Esophagus (tissue), 2 donors: ENCODE measurements at regions not wholly inside any gene's neighbourhood (a gene's known extent, or its start where the extent isn't known, plus 50 kb on each side); places are given as distances from the start of the nearest gene placed in this dataset.
"Not testable (repeated sequence)": the region's sequence is repeated elsewhere in the genome, so short reads cannot be mapped to it uniquely, and the experiment has no call there.

Experiments used
- H3K27ac ChIP-seq, 2 donors: one replicate each; pipeline ENCODE4 v1.5.1; 2013; ENCODE audit warnings: low read depth in 2 of 2, mild to moderate bottlenecking in 2 of 2, inconsistent platforms in 1 of 2, low read length in 1 of 2, moderate library complexity in 1 of 2
- H3K27me3 ChIP-seq, 2 donors: one replicate each; pipeline ENCODE4 v1.6.1; 2013; ENCODE audit warnings: low read length in 2 of 2, control low read depth in 1 of 2, mild to moderate bottlenecking in 1 of 2; ENCODE audit not compliant: insufficient read depth in 2 of 2, control insufficient read depth in 1 of 2
- H3K36me3 ChIP-seq, 2 donors: one replicate each; pipeline ENCODE4 v1.6.1; 2013; ENCODE audit warnings: low read length in 1 of 2; ENCODE audit not compliant: control insufficient read depth in 2 of 2, insufficient read depth in 2 of 2
- H3K4me1 ChIP-seq, 2 donors: one replicate each; pipeline ENCODE4 v1.6.1; 2013; ENCODE audit warnings: low read length in 1 of 2; ENCODE audit not compliant: control insufficient read depth in 2 of 2, insufficient read depth in 2 of 2
- H3K4me3 ChIP-seq, 2 donors: one replicate each; pipeline ENCODE4 v1.5.1; 2013; ENCODE audit warnings: low read length in 2 of 2, mild to moderate bottlenecking in 2 of 2, low read depth in 1 of 2, moderate library complexity in 1 of 2
- H3K9me3 ChIP-seq, 2 donors: one replicate each; pipeline ENCODE4 v1.6.1; 2013; ENCODE audit warnings: mild to moderate bottlenecking in 2 of 2, low read depth in 1 of 2, low read length in 1 of 2, moderate library complexity in 1 of 2; ENCODE audit not compliant: control insufficient read depth in 2 of 2, insufficient read depth in 1 of 2
- WGBS, 2 donors: extraction: QIAGEN DNeasy Blood & Tissue Kit; methylation state at CpG; one replicate each; pipeline ENCODE4 v1.1.7; 2013; 5-methylcytosine and 5-hydroxymethylcytosine counted together
- donor health status: healthy with polysubstance abuse.
- donor health status: Bipolar disorder and iron deficiency.

DNA sequence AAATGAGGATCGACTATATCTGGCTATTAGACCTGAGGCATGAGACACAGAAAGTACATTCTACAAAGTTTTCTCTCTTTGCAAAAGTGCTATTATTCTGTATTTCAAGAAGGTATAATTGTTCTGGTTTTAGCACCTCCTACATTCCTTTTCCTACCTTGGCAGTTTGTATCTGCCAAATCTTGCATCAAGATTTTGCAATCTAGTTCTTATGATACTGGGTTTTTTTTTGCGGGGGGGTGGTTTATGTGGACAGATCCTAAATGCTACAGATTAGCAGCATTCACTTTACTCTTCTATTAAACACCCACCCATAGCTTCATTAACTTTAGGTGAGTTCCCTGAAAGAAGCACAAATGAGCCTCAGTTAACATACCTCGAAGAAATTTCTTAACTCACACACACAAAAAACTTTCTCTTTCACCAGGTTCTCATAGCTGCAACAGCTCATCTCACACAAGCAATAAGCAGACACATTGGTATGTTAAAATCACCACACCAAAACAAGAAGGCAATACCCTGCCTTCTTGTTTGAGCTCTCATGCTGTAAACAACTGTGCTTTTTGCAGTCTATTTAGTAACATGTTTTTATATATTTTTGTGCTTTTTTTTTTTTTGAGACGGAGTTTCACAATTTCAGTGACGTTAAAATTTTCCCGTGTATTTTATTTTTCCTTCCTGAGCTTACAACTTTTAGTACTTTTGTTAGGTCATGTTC is 73.0 kb upstream of the VGLL4 start:
- Histone ChIP-seq H3K4me1 (peaks cover 0 to 9% of the 10 kb centered on the region in 2 donors), H3K27me3 (no peaks in the 10 kb centered on the region), H3K27ac (peak overlapping the region in 1 of 2 donors; percentile 61), H3K9me3 (no peaks in the 10 kb centered on the region), H3K4me3 (no peak overlapping the region), H3K36me3 (no peaks in the 10 kb centered on the region)
- WGBS, 2 donors, result 35 to 38% methylated on average over 6 of the region's 6 CpGs

- Histone ChIP-seq H3K4me1 (peaks cover 0 to 9% of the 10 kb centered on the region in 2 donors), H3K4me3 (no peak overlapping the region), H3K27ac (peak overlapping the region; percentile 34 to 85), H3K27me3 (no peaks in the 10 kb centered on the region), H3K9me3 (no peaks in the 10 kb centered on the region), H3K36me3 (no peaks in the 10 kb centered on the region)
- 46 to 62% methylated on average over 6 of the region's 6 CpGs for WGBS, 2 donors
Measured at GRCh38 chr3:11713171-11713570, 69.5 kb upstream of the VGLL4 start.

DNA sequence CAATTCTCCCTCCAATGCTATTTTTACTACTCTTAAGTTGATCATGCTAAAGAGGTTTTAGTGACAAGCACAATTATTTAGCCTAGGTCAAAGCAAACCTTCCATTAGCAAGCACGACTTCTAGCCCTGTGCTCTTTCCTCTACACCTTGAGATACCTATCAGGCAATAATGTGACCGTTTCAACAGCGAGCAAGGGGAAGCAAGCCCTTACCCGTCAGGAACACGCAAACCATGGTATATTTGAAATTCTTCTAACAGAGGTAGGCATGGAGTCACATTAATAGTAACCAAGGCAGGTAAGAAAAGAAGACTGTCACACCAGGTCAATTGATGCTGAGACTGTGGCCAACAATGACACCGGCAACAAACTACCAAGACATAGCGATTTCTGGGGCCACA is 68.9 kb upstream of the VGLL4 start:
- Histone ChIP-seq H3K4me3 (no peak overlapping the region), H3K4me1 (peaks cover 0 to 9% of the 10 kb centered on the region in 2 donors), H3K27ac (peak overlapping the region; percentile 34 to 85), H3K36me3 (no peaks in the 10 kb centered on the region), H3K27me3 (no peaks in the 10 kb centered on the region), H3K9me3 (no peaks in the 10 kb centered on the region)
- WGBS, 2 donors, result 60 to 65% methylated on average over 7 of the region's 7 CpGs

GRCh38 chr3:11711876-11712275 is 68.2 kb upstream of the VGLL4 start:
- WGBS, 2 donors, result 50 to 64% methylated on average over 5 of the region's 5 CpGs
- Histone ChIP-seq H3K4me3 (no peak overlapping the region), H3K4me1 (peaks cover 0 to 9% of the 10 kb centered on the region in 2 donors), H3K27ac (no peak overlapping the region), H3K27me3 (no peaks in the 10 kb centered on the region), H3K9me3 (no peaks in the 10 kb centered on the region), H3K36me3 (no peaks in the 10 kb centered on the region)

GRCh38 chr3:11709782-11710181 is 66.1 kb upstream of the VGLL4 start:
- Histone ChIP-seq H3K9me3 (no peaks in the 10 kb centered on the region), H3K36me3 (no peaks in the 10 kb centered on the region), H3K4me3 (no peak overlapping the region), H3K27me3 (no peaks in the 10 kb centered on the region), H3K27ac (no peak overlapping the region), H3K4me1 (peaks cover 2 to 9% of the 10 kb centered on the region in 2 donors)
- 97 to 98% methylated on average over 3 of the region's 3 CpGs for WGBS, 2 donors

GRCh38 chr3:11707084-11707483 is 63.4 kb upstream of the VGLL4 start:
- H3K27ac ChIP-seq, H3K4me1 ChIP-seq, H3K9me3 ChIP-seq, H3K27me3 ChIP-seq, H3K36me3 ChIP-seq, H3K4me3 ChIP-seq: not testable (repeated sequence)
- 75 to 94% methylated on average over 2 of the region's 2 CpGs for WGBS, 2 donors

- Histone ChIP-seq H3K4me3 (no peak overlapping the region), H3K36me3 (no peaks in the 10 kb centered on the region), H3K27ac (no peak overlapping the region), H3K9me3 (no peaks in the 10 kb centered on the region), H3K27me3 (no peaks in the 10 kb centered on the region), H3K4me1 (peaks cover 0 to 2% of the 10 kb centered on the region in 2 donors)
- WGBS, 2 donors, result 84 to 85% methylated on average over 5 of the region's 5 CpGs
Measured at GRCh38 chr3:11706604-11707003, 62.9 kb upstream of the VGLL4 start.

DNA sequence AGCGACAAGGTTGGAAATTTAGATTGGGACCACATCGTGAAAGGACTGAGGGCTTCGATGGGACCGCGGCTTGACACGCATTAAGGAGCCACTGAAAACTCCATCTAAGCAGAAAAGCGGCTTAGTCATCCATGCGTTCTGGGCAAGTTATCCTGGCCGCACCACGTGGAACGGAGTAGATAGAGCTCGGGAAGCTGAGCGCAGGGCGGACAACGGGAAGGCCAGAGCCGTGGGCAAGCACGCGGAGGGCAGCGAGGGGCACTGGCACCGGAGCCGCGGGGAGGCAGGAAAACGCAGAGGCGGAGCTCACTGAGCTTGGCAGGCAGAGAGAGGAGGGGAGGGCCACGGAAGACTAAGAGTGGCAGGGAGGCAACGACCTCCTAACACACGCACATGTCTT is 61.3 kb upstream of the VGLL4 start:
- 80% methylated on average over 27 of the region's 27 CpGs for WGBS, 2 donors
- Histone ChIP-seq H3K4me1 (peaks cover 0 to 2% of the 10 kb centered on the region in 2 donors), H3K27me3 (no peaks in the 10 kb centered on the region), H3K4me3 (no peak overlapping the region), H3K27ac (no peak overlapping the region), H3K36me3 (peaks cover 0 to 6% of the 10 kb centered on the region in 2 donors), H3K9me3 (no peaks in the 10 kb centered on the region)

- Histone ChIP-seq H3K36me3 (peaks cover 0 to 6% of the 10 kb centered on the region in 2 donors), H3K4me1 (peaks cover 0 to 2% of the 10 kb centered on the region in 2 donors), H3K27ac (no peak overlapping the region), H3K4me3 (no peak overlapping the region), H3K9me3 (no peaks in the 10 kb centered on the region), H3K27me3 (no peaks in the 10 kb centered on the region)
- 48 to 64% methylated on average over 4 of the region's 4 CpGs for WGBS, 2 donors
Measured at GRCh38 chr3:11703146-11703545, 59.4 kb upstream of the VGLL4 start.

DNA sequence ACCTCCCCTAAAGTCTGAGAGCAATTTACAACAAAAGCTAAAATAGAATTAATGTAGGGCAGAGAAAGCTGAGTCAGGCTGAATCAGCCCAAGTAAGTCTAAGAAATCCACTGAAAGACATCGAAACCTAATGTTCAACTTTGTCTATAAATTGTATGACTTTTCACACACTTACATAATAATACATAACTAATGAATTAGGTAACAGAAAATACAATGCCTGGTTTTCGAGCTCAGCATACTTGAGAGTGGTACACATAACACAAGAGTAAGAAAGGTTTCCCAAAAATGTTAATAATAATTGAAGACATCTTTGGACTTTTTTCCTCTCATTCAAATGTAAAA is 55.3 kb upstream of the VGLL4 start:
- no peaks in the 10 kb centered on the region for H3K27me3 ChIP-seq
- H3K27ac ChIP-seq, result no peak overlapping the region
- no peaks in the 10 kb centered on the region for H3K4me1 ChIP-seq
- no peak overlapping the region for H3K4me3 ChIP-seq
- H3K36me3 ChIP-seq, result peaks cover 0 to 6% of the 10 kb centered on the region in 2 donors
- 65 to 73% methylated on average over 2 of the region's 2 CpGs for WGBS, 2 donors
- no peaks in the 10 kb centered on the region for H3K9me3 ChIP-seq
